Left lung (tissue), 4 donors: ENCODE measurements at regions not wholly inside any gene's neighbourhood (a gene's known extent, or its start where the extent isn't known, plus 50 kb on each side); places are given as distances from the start of the nearest gene placed in this dataset.

ENCODE experiments used
- ATAC-seq: fragments of 200-7000 bp; cut with Tn5 transposase; one replicate; pipeline ENCODE4 v1.9.1; 2020; ENCODE audit warnings: moderate library complexity
- DNase-seq, 4 donors: peaks; one replicate each; pipeline ENCODE4 v3.0.0-alpha.2; 2013 to 2020
- H3K27ac ChIP-seq, 2 donors: fragments of 200-600 bp; sonication (generic) in 1 of 2; one replicate each; pipeline versions ENCODE4 v1.5.0 to v1.8.0; 2020 to 2021
- H3K27me3 ChIP-seq, 2 donors: fragments of 200-600 bp; sonication (generic) in 1 of 2; one replicate each; pipeline versions ENCODE4 v1.5.0 to v1.8.0; 2020 to 2021
- H3K36me3 ChIP-seq, 2 donors: fragments of 200-600 bp; sonication (generic) in 1 of 2; one replicate each; pipeline versions ENCODE4 v1.5.0 to v1.8.0; 2020 to 2021
- H3K4me1 ChIP-seq, 2 donors: fragments of 200-600 bp; one replicate each; pipeline ENCODE4 v1.8.0; 2021
- H3K4me3 ChIP-seq, 2 donors: fragments of 200-600 bp; sonication (generic) in 1 of 2; one replicate each; pipeline versions ENCODE4 v1.5.0 to v1.8.0; 2020 to 2021; ENCODE audit warnings: mild to moderate bottlenecking in 1 of 2
- H3K9me3 ChIP-seq, 2 donors: fragments of 200-600 bp; sonication (generic) in 1 of 2; one replicate each; pipeline versions ENCODE4 v1.5.0 to v1.8.0; 2020 to 2021
- intact Hi-C, 2 donors: fragments of 100-400 bp; cut with DNase I; formaldehyde crosslinking; loops; one replicate each; pipeline versions ENCODE4 v1.11.2 to v1.14.2; 2022
- TF ChIP-seq, protein P1 (sequence below), 2 donors: fragments of 200-600 bp; sonication (generic) in 1 of 2; IDR thresholded peaks; one replicate each; pipeline versions ENCODE4 v1.5.0 to v1.8.0; 2021; ENCODE audit warnings: antibody characterized with exemption in 2 of 2
- donor health status: DM: no; HTN: yes; CAD: no.
- donor health status: DM: no; HTN: no; CAD: no.

DNA sequence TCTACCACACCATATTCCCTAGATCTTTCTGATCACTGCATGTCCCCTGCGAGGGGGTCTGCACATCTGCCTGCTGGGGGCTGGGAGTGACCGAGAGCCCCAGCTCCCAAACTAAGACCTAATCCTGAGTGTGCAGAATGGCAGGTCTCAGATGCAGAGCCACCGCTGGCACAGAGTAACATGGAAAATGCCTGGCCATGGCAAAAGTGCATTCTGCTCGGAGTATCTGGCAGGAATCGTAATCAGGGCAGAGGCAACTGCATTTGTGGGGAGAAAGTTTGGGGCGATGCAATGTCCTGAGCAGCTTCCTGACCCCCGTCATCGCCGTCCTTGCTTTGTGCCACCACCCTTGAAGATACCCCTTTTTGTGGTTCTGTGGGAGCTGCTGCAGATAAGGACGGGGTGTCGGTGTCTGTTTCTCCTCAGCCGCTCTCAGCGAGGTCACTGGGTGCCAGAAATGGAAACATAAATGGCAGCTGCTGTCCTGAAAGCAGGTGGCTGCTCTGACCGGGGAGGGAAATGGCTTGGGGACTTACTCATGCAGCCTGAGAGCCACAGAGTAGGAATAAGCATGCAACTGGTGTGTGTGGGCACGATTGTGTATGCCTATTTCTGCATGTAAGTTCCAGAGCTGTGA, 157.9 kb downstream of the LY86 start:
- ATAC-seq (no peak), DNase-seq (no peak)
- Histone ChIP-seq H3K4me1 (peaks cover 11 to 32% of the 10 kb centered on the region in 2 donors), H3K36me3 (no peaks in the 10 kb centered on the region), H3K27me3 (no peaks in the 10 kb centered on the region), H3K9me3 (no peaks in the 10 kb centered on the region), H3K27ac (no peak overlapping the region), H3K4me3 (no peak overlapping the region)
- TF ChIP-seq, protein P1, sequence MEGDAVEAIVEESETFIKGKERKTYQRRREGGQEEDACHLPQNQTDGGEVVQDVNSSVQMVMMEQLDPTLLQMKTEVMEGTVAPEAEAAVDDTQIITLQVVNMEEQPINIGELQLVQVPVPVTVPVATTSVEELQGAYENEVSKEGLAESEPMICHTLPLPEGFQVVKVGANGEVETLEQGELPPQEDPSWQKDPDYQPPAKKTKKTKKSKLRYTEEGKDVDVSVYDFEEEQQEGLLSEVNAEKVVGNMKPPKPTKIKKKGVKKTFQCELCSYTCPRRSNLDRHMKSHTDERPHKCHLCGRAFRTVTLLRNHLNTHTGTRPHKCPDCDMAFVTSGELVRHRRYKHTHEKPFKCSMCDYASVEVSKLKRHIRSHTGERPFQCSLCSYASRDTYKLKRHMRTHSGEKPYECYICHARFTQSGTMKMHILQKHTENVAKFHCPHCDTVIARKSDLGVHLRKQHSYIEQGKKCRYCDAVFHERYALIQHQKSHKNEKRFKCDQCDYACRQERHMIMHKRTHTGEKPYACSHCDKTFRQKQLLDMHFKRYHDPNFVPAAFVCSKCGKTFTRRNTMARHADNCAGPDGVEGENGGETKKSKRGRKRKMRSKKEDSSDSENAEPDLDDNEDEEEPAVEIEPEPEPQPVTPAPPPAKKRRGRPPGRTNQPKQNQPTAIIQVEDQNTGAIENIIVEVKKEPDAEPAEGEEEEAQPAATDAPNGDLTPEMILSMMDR (IDR thresholded peaks at IDR 0.05) = no peak
- intact Hi-C loops = no loop called here

DNA sequence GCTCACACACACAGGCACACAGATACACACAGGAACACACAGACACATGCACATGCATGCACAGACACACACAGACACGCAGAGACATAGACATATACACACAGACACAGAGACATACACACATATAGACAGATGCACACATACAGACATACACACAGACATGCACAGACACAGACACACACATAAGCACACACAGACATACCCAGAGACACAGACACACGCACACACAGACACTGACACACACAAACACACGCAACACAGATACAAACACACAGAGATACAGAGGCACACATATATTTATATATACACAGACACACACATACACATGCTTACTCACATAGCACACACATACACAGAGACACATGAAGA, 158.4 kb downstream of the LY86 start:
- H3K27ac ChIP-seq = no peak overlapping the region
- no peak for ATAC-seq
- peaks cover 13 to 37% of the 10 kb centered on the region in 2 donors for H3K4me1 ChIP-seq
- no peak for DNase-seq
- H3K27me3 ChIP-seq = no peaks in the 10 kb centered on the region
- TF ChIP-seq, protein P1 (IDR thresholded peaks at IDR 0.05) = no peak
- H3K9me3 ChIP-seq = no peaks in the 10 kb centered on the region
- H3K36me3 ChIP-seq = no peaks in the 10 kb centered on the region
- no peak overlapping the region for H3K4me3 ChIP-seq
- intact Hi-C loops = no loop called here

DNA sequence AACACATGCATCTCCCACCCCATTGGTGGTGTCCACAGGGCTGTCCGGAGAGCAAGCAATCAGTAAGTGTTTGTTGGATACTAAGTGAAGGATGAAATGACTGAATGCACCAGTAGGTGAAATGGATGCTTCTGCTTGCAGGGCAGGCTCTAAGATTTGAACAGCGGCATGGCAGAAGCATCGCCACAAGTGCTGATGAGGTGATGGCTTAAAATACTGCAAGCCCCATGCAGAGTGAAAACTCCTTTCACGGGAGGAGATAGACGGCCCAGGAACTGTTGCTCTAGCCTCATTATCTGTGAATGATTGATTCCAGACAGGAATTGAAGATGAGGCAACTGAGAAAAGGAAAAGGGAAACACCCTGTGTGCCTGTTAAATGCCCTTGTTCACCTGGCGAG, 158.9 kb downstream of the LY86 start:
- TF ChIP-seq, protein P1 (IDR thresholded peaks at IDR 0.05) = no peak
- no peaks in the 10 kb centered on the region for H3K36me3 ChIP-seq
- no peaks in the 10 kb centered on the region for H3K27me3 ChIP-seq
- peaks cover 17 to 41% of the 10 kb centered on the region in 2 donors for H3K4me1 ChIP-seq
- no peak overlapping the region for H3K27ac ChIP-seq
- intact Hi-C loops = no loop called here
- H3K9me3 ChIP-seq = no peaks in the 10 kb centered on the region
- H3K4me3 ChIP-seq = no peak overlapping the region
- DNase-seq = no peak
- ATAC-seq = no peak

DNA sequence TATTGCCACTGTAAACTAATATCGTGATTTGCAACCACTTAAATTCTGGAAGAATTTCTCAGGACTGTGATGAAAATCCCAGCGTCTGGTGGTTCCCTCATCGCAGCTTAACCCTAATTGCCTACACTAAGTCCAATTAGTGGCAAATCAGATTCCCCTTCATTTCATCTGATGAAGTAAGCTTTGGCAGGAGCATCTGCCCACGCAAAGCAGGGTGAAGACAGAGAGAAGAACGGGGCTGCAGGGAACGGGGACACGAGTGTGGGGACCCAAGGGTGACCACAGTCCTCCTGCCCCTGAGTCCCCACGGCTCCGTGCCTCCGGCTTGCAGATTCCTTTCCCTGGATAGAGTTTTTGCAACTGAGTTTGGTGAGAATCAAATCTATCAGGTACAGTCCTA, 159.5 kb downstream of the LY86 start:
- Histone ChIP-seq H3K4me3 (no peak overlapping the region), H3K27me3 (no peaks in the 10 kb centered on the region), H3K36me3 (no peaks in the 10 kb centered on the region), H3K4me1 (peaks cover 17 to 48% of the 10 kb centered on the region in 2 donors), H3K9me3 (no peaks in the 10 kb centered on the region), H3K27ac (no peak overlapping the region)
- ATAC-seq (no peak), DNase-seq (no peak)
- intact Hi-C loops = no loop called here
- TF ChIP-seq, protein P1 (IDR thresholded peaks at IDR 0.05) = no peak

DNA sequence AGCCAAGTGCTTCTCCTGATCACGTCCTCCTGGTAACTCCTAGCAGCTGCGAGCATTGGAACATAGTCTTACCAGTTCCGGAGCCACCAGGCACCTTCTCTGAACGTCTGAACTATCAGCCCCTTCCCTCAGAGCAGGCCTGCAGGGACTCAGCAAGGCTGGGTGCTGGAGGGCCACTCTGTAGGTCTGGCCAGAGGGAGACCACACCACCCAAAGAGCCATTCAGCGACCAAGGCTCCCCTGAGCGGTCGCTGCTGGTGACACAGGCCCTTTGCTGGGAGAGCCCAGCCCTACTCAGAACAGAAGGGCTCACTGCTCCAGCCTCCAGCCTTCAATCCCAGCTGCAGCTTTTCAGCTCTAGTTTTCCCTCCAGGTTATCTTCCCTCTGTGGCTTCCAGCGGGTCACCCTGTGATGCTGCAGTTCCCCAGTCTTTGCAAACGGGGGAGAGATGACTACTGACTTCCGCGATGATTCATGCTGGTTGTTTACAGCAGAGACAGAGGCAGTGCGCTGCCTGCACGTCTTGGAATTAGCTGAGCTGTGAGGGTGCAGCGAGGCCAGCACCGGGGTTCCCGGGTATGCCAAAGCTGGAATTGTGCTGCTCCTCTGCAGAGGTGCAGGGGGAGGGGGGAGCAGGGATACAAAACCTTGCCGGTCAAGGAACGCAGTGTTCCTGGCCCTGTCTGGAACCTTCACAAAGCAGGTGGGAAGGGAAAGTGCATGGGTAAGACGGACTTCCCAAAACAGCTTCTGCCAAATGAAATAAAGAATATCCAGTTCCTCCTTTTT, 161.4 kb downstream of the LY86 start:
- DNase-seq = peak in 3 of 4 donors; percentile 58 to 83 (median 80)

More for the DNA sequence above, 161.4 kb downstream of the LY86 start:
- intact Hi-C loops = no loop called here
- H3K36me3 ChIP-seq = no peaks in the 10 kb centered on the region
- H3K4me1 ChIP-seq = peaks cover 17 to 48% of the 10 kb centered on the region in 2 donors
- H3K27me3 ChIP-seq = no peaks in the 10 kb centered on the region
- peak; percentile 76 for ATAC-seq
- H3K4me3 ChIP-seq = no peak overlapping the region
- no peaks in the 10 kb centered on the region for H3K9me3 ChIP-seq
- H3K27ac ChIP-seq = peak overlapping the region; percentile 57 to 85
- TF ChIP-seq, protein P1 (IDR thresholded peaks at IDR 0.05) = no peak
